DOHH2 (cell line): ENCODE measurements at regions not wholly inside any gene's neighbourhood (a gene's known extent, or its start where the extent isn't known, plus 50 kb on each side); places are given as distances from the start of the nearest gene placed in this dataset.

Source experiments
- H3F3A ChIP-seq: fragments of 200-600 bp; sonication (generic), shearing (Covaris generic); 2 replicates; pipeline ENCODE4 v1.6.0; 2016; ENCODE audit warnings: antibody characterized with exemption, mild to moderate bottlenecking; ENCODE audit not compliant: control insufficient read depth, insufficient read depth
- H3K27ac ChIP-seq: fragments of 200-600 bp; sonication (generic); 2 replicates; pipeline ENCODE4 v1.5.1; 2014; ENCODE audit warnings: low read depth, mild to moderate bottlenecking, low read length, moderate library complexity
- H3K27me3 ChIP-seq: fragments of 200-600 bp; sonication (generic); 2 replicates; pipeline ENCODE4 v1.6.1; 2014; ENCODE audit warnings: mild to moderate bottlenecking, low read length, mixed read lengths; ENCODE audit not compliant: control insufficient read depth
- H3K36me3 ChIP-seq: fragments of 200-600 bp; sonication (generic); 2 replicates; pipeline ENCODE4 v1.6.1; 2014; ENCODE audit warnings: mild to moderate bottlenecking, low read length, moderate library complexity, mixed read lengths; ENCODE audit not compliant: control insufficient read depth
- H3K4me1 ChIP-seq: fragments of 200-600 bp; sonication (generic); 2 replicates; pipeline ENCODE4 v1.6.1; 2014; ENCODE audit warnings: mild to moderate bottlenecking, low read length, mixed read lengths; ENCODE audit not compliant: control insufficient read depth
- H3K4me2 ChIP-seq: fragments of 200-600 bp; sonication (generic); 2 replicates; pipeline ENCODE4 v1.6.0; 2014; ENCODE audit warnings: mild to moderate bottlenecking, low read length, moderate library complexity
- H3K4me3 ChIP-seq: fragments of 200-600 bp; sonication (generic); 2 replicates; pipeline ENCODE4 v1.5.1; 2014; ENCODE audit warnings: mild to moderate bottlenecking, low read length, mixed read lengths
- H3K79me2 ChIP-seq: fragments of 200-600 bp; sonication (generic); 2 replicates; pipeline ENCODE4 v1.6.1; 2014; ENCODE audit warnings: mild to moderate bottlenecking, low read length, mixed read lengths; ENCODE audit not compliant: control insufficient read depth
- H3K9me2 ChIP-seq: fragments of 200-600 bp; sonication (generic); replicated peaks from 2 replicates; pipeline ENCODE4 v1.6.1; 2014; ENCODE audit warnings: mild to moderate bottlenecking, low read length, mixed read lengths; ENCODE audit not compliant: control insufficient read depth
- H3K9me3 ChIP-seq: fragments of 200-600 bp; sonication (generic); 2 replicates; pipeline ENCODE4 v1.6.1; 2014; ENCODE audit warnings: antibody characterized with exemption, low read length, mixed read lengths; ENCODE audit not compliant: control insufficient read depth, insufficient read depth
- H4K20me1 ChIP-seq: fragments of 200-600 bp; sonication (generic); 2 replicates; pipeline ENCODE4 v1.6.0; 2014; ENCODE audit warnings: low read depth, mild to moderate bottlenecking, antibody characterized with exemption, low read length, moderate library complexity; ENCODE audit not compliant: control insufficient read depth, insufficient read depth
- CTCF ChIP-seq: fragments of 200-600 bp; sonication (generic); IDR thresholded peaks from one replicate; pipeline ENCODE4 v1.5.1; 2014; ENCODE audit warnings: antibody characterized with exemption, mild to moderate bottlenecking, low read depth, low read length; ENCODE audit not compliant: poor library complexity, severe bottlenecking
- EZH2phosphoT487 ChIP-seq: fragments of 200-600 bp; sonication (generic); IDR thresholded peaks from 2 replicates; pipeline ENCODE4 v1.6.1; 2017; ENCODE audit warnings: borderline replicate concordance, mild to moderate bottlenecking, antibody characterized with exemption, low read length, moderate library complexity, mixed read lengths

GRCh38 chr10:107728807-107729206 lies 564.3 kb upstream of the SORCS1 start:
- Histone ChIP-seq H3K27ac (no peak overlapping the region), H3K9me2 (no peaks in the 10 kb centered on the region), H3K27me3 (no peaks in the 10 kb centered on the region), H3F3A (no peaks in the 10 kb centered on the region), H3K4me1 (no peaks in the 10 kb centered on the region), H3K79me2 (no peaks in the 10 kb centered on the region), H4K20me1 (no peaks in the 10 kb centered on the region), H3K4me3 (no peak overlapping the region), H3K9me3 (peaks cover 10% of the 10 kb centered on the region; the same call in 1 of the 2 replicates), H3K36me3 (no peaks in the 10 kb centered on the region), H3K4me2 (no peak overlapping the region)
- TF ChIP-seq EZH2phosphoT487 (no peak), CTCF (no peak)

- no peaks in the 10 kb centered on the region for H3K36me3 ChIP-seq
- H4K20me1 ChIP-seq = no peaks in the 10 kb centered on the region
- H3K27me3 ChIP-seq = no peaks in the 10 kb centered on the region
- no peaks in the 10 kb centered on the region for H3K9me2 ChIP-seq
- no peak overlapping the region for H3K4me2 ChIP-seq
- no peaks in the 10 kb centered on the region for H3F3A ChIP-seq
- no peak overlapping the region for H3K4me3 ChIP-seq
- H3K27ac ChIP-seq = no peak overlapping the region
- TF ChIP-seq EZH2phosphoT487 = no peak
- no peaks in the 10 kb centered on the region for H3K4me1 ChIP-seq
- H3K79me2 ChIP-seq = no peaks in the 10 kb centered on the region
- peaks cover 10% of the 10 kb centered on the region; the same call in 1 of the 2 replicates for H3K9me3 ChIP-seq
These were observed 563.3 kb upstream of the SORCS1 start for GRCh38 chr10:107727767-107728317.

GRCh38 chr10:107718864-107719263 lies 554.4 kb upstream of the SORCS1 start:
- Histone ChIP-seq H4K20me1 (no peaks in the 10 kb centered on the region), H3K4me1 (no peaks in the 10 kb centered on the region), H3K4me2 (no peak overlapping the region), H3F3A (no peaks in the 10 kb centered on the region), H3K79me2 (no peaks in the 10 kb centered on the region), H3K4me3 (no peak overlapping the region), H3K9me2 (no peaks in the 10 kb centered on the region), H3K36me3 (no peaks in the 10 kb centered on the region), H3K27ac (no peak overlapping the region), H3K9me3 (no peaks in the 10 kb centered on the region), H3K27me3 (no peaks in the 10 kb centered on the region)
- TF ChIP-seq CTCF (no peak), EZH2phosphoT487 (no peak)

- no peaks in the 10 kb centered on the region for H3K9me2 ChIP-seq
- no peak for TF ChIP-seq CTCF
- TF ChIP-seq EZH2phosphoT487 = no peak
- no peak overlapping the region for H3K4me2 ChIP-seq
- H3K27ac ChIP-seq = no peak overlapping the region
- no peaks in the 10 kb centered on the region for H3K4me1 ChIP-seq
- no peaks in the 10 kb centered on the region for H3F3A ChIP-seq
- no peaks in the 10 kb centered on the region for H4K20me1 ChIP-seq
- H3K4me3 ChIP-seq = no peak overlapping the region
- no peaks in the 10 kb centered on the region for H3K9me3 ChIP-seq
- H3K36me3 ChIP-seq = no peaks in the 10 kb centered on the region
- H3K79me2 ChIP-seq = no peaks in the 10 kb centered on the region
- H3K27me3 ChIP-seq = no peaks in the 10 kb centered on the region
These were observed 552.5 kb upstream of the SORCS1 start for GRCh38 chr10:107717046-107717445.
